ENCODE measurements at regions not wholly inside any gene's neighbourhood (a gene's known extent, or its start where the extent isn't known, plus 50 kb on each side); places are given as distances from the start of the nearest gene placed in this dataset.

DNA sequence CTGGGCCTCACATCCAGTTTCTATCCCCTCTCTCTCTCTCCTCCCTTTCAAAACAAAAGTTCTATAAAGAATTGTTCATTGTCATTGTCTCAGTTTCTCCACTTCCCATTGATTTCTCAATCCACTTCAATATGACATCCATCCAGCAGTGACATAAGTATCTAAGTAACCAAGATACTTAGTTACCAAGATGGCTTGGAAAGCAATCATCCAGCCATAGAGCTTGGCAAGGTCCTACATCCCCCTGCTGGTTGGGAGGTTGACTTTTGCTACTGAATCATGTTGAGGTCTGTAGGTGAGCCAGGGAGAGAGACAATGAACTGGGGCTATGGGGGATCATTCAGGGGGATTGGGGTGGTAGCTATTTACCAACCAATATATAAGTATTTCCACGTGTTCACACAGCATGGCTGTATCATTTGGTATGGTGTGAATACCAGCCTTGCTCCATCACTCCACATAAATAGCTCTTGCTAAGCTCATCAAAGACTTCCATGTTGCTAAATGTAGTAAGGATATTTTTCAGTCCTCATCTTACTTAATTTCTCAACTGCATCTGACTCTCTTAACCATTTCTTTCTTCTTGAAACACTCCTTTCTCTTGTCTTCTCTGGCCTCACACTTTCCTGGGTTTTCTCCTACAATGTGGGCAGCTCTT is 58.8 kb upstream of the NTRK3 start:
- Histone ChIP-seq H3K36me3 (ENCODE audit: control insufficient read depth, insufficient read depth, low read length) (no peaks in the 10 kb centered on the region), H3K4me3 (ENCODE audit: low read depth, low read length) (no peak overlapping the region), H3K27ac (ENCODE audit: low read depth, low read length) (no peak overlapping the region), H3K27me3 (ENCODE audit: control insufficient read depth, insufficient read depth, low read length) (no peaks in the 10 kb centered on the region), H3K9me3 (ENCODE audit: control insufficient read depth, insufficient read depth, low read length) (no peaks in the 10 kb centered on the region), H3K4me1 (ENCODE audit: control insufficient read depth, insufficient read depth, low read length) (no peaks in the 10 kb centered on the region), H3K9ac (ENCODE audit: low read depth, low read length) (no peak overlapping the region)

DNA sequence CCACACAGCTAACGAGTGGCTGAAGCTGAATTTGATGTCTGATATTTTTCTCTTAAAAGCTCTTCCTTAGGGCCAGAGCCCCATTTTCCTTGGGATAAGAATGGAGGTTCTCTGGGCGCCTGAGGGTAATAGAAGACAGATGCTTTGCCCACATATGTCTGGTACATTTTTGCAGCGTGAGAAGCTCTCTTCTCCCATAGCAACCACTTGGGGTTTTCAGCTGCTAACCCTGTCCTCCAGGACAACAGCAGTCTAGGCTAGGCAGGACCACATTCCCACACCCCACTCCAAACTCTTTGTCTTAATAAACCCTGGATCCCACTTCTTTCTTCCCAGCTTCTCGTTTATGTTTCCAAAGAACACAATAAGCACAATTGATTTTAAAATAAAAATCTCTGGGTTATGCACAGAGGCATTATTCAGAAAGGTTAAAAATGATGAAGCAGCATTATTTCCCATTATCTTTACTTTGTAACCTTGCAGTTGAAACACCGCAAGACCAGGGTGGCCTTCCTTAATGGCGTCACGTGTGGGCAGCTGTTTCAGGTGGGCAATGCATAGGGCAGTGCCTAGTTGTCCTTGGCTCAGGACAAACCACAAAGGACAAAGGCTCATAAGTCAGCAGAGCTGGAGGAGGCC is 56.5 kb upstream of the NTRK3 start:
- no peaks in the 10 kb centered on the region for H3K4me1 ChIP-seq (ENCODE audit: control insufficient read depth, insufficient read depth, low read length)
- no peaks in the 10 kb centered on the region for H3K36me3 ChIP-seq (ENCODE audit: control insufficient read depth, insufficient read depth, low read length)
- H3K4me3 ChIP-seq (ENCODE audit: low read depth, low read length): no peak overlapping the region
- no peaks in the 10 kb centered on the region for H3K27me3 ChIP-seq (ENCODE audit: control insufficient read depth, insufficient read depth, low read length)
- no peaks in the 10 kb centered on the region for H3K9me3 ChIP-seq (ENCODE audit: control insufficient read depth, insufficient read depth, low read length)
- H3K27ac ChIP-seq (ENCODE audit: low read depth, low read length): no peak overlapping the region
- H3K9ac ChIP-seq (ENCODE audit: low read depth, low read length): no peak overlapping the region

GRCh38 chr15:88309363-88309762 is 52.8 kb upstream of the NTRK3 start:
- Histone ChIP-seq H3K9ac (ENCODE audit: low read depth, low read length) (no peak overlapping the region), H3K4me3 (ENCODE audit: low read depth, low read length) (no peak overlapping the region), H3K4me1 (ENCODE audit: control insufficient read depth, insufficient read depth, low read length) (no peaks in the 10 kb centered on the region), H3K9me3 (ENCODE audit: control insufficient read depth, insufficient read depth, low read length) (no peaks in the 10 kb centered on the region), H3K27me3 (ENCODE audit: control insufficient read depth, insufficient read depth, low read length) (no peaks in the 10 kb centered on the region), H3K27ac (ENCODE audit: low read depth, low read length) (no peak overlapping the region), H3K36me3 (ENCODE audit: control insufficient read depth, insufficient read depth, low read length) (no peaks in the 10 kb centered on the region)

GRCh38 chr15:88307344-88307743 is 50.8 kb upstream of the NTRK3 start:
- Histone ChIP-seq H3K9ac (ENCODE audit: low read depth, low read length) (no peak overlapping the region), H3K27ac (ENCODE audit: low read depth, low read length) (no peak overlapping the region), H3K4me1 (ENCODE audit: control insufficient read depth, insufficient read depth, low read length) (no peaks in the 10 kb centered on the region), H3K9me3 (ENCODE audit: control insufficient read depth, insufficient read depth, low read length) (no peaks in the 10 kb centered on the region), H3K4me3 (ENCODE audit: low read depth, low read length) (no peak overlapping the region), H3K36me3 (ENCODE audit: control insufficient read depth, insufficient read depth, low read length) (no peaks in the 10 kb centered on the region), H3K27me3 (ENCODE audit: control insufficient read depth, insufficient read depth, low read length) (no peaks in the 10 kb centered on the region)

All from HUES48 (cell line).